ENCODE measurements at regions not wholly inside any gene's neighbourhood (a gene's known extent, or its start where the extent isn't known, plus 50 kb on each side); places are given as distances from the start of the nearest gene placed in this dataset.

GRCh38 chr3:68468695-68469375 is 463.5 kb downstream of the TAFA4 start:
- TF ChIP-seq EZH2 (IDR thresholded peaks at IDR 0.05; ENCODE audit: borderline replicate concordance, low read depth, low read length, severe bottlenecking) (no peak), POLR2AphosphoS5 (IDR thresholded peaks at IDR 0.05; ENCODE audit: insufficient read depth, low read depth, low read length) (no peak), CTCF (IDR thresholded peaks at IDR 0.05; ENCODE audit: extremely low read depth in 1 of 2, insufficient read depth in 1 of 2, low read depth in 1 of 2, low read length in 2 of 2) (no peak), POLR2A (IDR thresholded peaks at IDR 0.05; ENCODE audit: low read depth, low read length) (no peak), GATA2 (IDR thresholded peaks at IDR 0.05; ENCODE audit: insufficient read depth, insufficient read length, low read depth, low read length) (no peak)

Data from endothelial cell of umbilical vein (primary cell).